ENCODE measurements at regions not wholly inside any gene's neighbourhood (a gene's known extent, or its start where the extent isn't known, plus 50 kb on each side); places are given as distances from the start of the nearest gene placed in this dataset.

DNA sequence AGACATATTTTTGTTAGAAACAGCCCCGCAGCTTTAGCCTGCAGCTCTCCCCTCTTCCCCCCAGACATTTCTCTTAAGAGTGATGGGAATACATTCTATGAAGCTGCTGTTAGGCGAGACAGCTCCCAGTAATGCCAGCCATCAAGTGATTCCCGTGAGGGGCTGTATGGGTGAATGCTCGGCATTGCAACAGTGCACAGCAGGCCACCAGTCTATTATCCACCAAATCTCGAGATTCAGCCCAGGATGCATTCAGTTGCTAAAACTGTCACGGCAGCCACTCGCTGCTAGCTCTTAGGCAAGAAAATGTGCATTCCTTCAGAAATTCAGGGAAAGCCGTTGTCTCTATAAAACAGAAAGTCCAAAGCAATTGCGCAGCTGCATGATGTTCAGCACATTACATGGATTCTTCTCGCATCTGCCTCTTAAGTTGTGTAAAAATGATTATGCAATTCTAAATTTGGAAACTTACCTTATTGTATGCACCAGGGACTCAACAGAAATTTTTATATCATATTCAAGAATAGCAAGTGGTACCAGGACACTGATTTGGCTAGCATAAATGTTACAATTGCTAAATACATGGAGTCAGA is 211.3 kb upstream of the ARL4C start:
- TF ChIP-seq, protein P1, sequence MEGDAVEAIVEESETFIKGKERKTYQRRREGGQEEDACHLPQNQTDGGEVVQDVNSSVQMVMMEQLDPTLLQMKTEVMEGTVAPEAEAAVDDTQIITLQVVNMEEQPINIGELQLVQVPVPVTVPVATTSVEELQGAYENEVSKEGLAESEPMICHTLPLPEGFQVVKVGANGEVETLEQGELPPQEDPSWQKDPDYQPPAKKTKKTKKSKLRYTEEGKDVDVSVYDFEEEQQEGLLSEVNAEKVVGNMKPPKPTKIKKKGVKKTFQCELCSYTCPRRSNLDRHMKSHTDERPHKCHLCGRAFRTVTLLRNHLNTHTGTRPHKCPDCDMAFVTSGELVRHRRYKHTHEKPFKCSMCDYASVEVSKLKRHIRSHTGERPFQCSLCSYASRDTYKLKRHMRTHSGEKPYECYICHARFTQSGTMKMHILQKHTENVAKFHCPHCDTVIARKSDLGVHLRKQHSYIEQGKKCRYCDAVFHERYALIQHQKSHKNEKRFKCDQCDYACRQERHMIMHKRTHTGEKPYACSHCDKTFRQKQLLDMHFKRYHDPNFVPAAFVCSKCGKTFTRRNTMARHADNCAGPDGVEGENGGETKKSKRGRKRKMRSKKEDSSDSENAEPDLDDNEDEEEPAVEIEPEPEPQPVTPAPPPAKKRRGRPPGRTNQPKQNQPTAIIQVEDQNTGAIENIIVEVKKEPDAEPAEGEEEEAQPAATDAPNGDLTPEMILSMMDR (conservative IDR thresholded peaks at IDR 0.05; ENCODE audit: low read length) = no peak
- no peak for TF ChIP-seq EZH2phosphoT487 (IDR thresholded peaks at IDR 0.05; ENCODE audit: borderline replicate concordance)

Data from Loucy (cell line).